ENCODE measurements at regions not wholly inside any gene's neighbourhood (a gene's known extent, or its start where the extent isn't known, plus 50 kb on each side); places are given as distances from the start of the nearest gene placed in this dataset.

DNA sequence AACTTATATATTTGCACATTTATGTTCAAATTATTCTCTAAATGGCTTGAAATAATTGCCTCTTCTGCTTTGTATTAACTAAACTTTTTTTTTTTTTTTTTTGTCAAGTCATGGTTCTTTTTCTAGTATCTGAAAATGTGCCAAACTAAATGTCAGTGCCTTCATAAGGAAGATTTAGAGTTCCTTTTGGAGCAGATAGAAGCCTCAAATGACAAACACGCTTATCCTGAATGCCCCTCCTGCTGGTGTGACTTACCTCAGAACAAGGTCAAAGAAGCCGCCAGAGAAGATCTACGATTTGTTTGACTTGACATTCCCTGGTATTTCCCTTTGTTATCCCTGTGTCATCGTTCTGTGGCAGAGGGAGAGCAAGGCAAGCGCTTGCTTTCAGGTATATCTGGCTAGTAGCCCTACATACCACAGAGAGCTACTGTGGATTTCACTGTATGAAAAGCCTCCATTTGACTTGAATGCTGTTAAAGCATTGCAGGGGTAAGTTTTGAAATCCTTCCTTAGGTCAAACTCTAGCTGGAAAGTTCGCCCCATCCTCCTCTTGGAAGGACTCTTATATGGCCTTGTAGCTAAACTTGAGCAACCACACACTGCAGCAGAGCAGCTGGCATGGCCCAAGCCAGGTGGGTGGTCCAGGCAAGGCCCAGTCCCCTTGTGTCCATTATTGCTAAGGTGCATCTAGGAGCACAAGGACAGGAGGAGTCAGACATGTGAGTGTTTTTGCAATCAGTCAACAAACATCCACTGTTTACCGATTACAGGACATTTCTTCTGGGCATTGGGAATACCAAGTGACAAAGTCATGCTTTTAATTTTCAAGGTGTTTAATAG, 285.4 kb upstream of the USP25 start:
- TF ChIP-seq, protein P1, sequence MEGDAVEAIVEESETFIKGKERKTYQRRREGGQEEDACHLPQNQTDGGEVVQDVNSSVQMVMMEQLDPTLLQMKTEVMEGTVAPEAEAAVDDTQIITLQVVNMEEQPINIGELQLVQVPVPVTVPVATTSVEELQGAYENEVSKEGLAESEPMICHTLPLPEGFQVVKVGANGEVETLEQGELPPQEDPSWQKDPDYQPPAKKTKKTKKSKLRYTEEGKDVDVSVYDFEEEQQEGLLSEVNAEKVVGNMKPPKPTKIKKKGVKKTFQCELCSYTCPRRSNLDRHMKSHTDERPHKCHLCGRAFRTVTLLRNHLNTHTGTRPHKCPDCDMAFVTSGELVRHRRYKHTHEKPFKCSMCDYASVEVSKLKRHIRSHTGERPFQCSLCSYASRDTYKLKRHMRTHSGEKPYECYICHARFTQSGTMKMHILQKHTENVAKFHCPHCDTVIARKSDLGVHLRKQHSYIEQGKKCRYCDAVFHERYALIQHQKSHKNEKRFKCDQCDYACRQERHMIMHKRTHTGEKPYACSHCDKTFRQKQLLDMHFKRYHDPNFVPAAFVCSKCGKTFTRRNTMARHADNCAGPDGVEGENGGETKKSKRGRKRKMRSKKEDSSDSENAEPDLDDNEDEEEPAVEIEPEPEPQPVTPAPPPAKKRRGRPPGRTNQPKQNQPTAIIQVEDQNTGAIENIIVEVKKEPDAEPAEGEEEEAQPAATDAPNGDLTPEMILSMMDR (IDR thresholded peaks at IDR 0.05): no peak
- TF ChIP-seq POLR2A (IDR thresholded peaks at IDR 0.05; ENCODE audit: low read depth) (no peak), EP300 (IDR thresholded peaks at IDR 0.05) (no peak), POLR2AphosphoS5 (IDR thresholded peaks at IDR 0.05) (no peak)

All from esophagus muscularis mucosa (tissue), 4 donors.